ENCODE measurements at regions not wholly inside any gene's neighbourhood (a gene's known extent, or its start where the extent isn't known, plus 50 kb on each side); places are given as distances from the start of the nearest gene placed in this dataset.

- no peak overlapping the region for H3K9ac ChIP-seq (ENCODE audit: low read length)
- no peak overlapping the region for H2AFZ ChIP-seq (ENCODE audit: low read length)
- no peaks in the 10 kb centered on the region for H3K79me2 ChIP-seq (ENCODE audit: insufficient read depth, low read length)
- no peak overlapping the region for H3K4me3 ChIP-seq (ENCODE audit: low read depth, low read length, poor library complexity, severe bottlenecking)
- no peaks in the 10 kb centered on the region; the same call in 1 of the 2 replicates for H3K36me3 ChIP-seq (ENCODE audit: insufficient read depth, low read length)
- H3K4me1 ChIP-seq (ENCODE audit: insufficient read depth, low read length, severe bottlenecking): no peaks in the 10 kb centered on the region
- no peak overlapping the region for H3K27ac ChIP-seq (ENCODE audit: low read depth, low read length, poor library complexity, severe bottlenecking)
- no peaks in the 10 kb centered on the region for H3K9me2 ChIP-seq (ENCODE audit: low read depth, low read length)
- no peak for TF ChIP-seq CTCF (IDR thresholded peaks at IDR 0.05; ENCODE audit: low read length)
- no peak for TF ChIP-seq EZH2 (IDR thresholded peaks at IDR 0.05; ENCODE audit: borderline replicate concordance, low read length)
- no peak overlapping the region for H3K4me2 ChIP-seq (ENCODE audit: low read length)
- no peaks in the 10 kb centered on the region for H4K20me1 ChIP-seq (ENCODE audit: insufficient read depth, low read length)
- peaks cover 4% of the 10 kb centered on the region; the same call in 1 of the 2 replicates for H3K27me3 ChIP-seq (ENCODE audit: insufficient read depth, low read length)
- peaks cover 3% of the 10 kb centered on the region; the same call in 1 of the 2 replicates for H3K9me3 ChIP-seq (ENCODE audit: low read length)
- H3F3A ChIP-seq (ENCODE audit: insufficient read depth, low read length): no peaks in the 10 kb centered on the region
Observed at GRCh38 chr15:66937588-66937987, 127.8 kb upstream of the SMAD3 start.

GRCh38 chr15:66938114-66938830 is 127.1 kb upstream of the SMAD3 start:
- H3K27me3 ChIP-seq (ENCODE audit: insufficient read depth, low read length): peaks cover 4% of the 10 kb centered on the region; the same call in 1 of the 2 replicates
- no peak overlapping the region for H3K4me2 ChIP-seq (ENCODE audit: low read length)
- TF ChIP-seq CTCF (IDR thresholded peaks at IDR 0.05; ENCODE audit: low read length) (no peak), EZH2 (IDR thresholded peaks at IDR 0.05; ENCODE audit: borderline replicate concordance, low read length) (no peak)
- H3K9ac ChIP-seq (ENCODE audit: low read length): no peak overlapping the region
- no peaks in the 10 kb centered on the region for H3K79me2 ChIP-seq (ENCODE audit: insufficient read depth, low read length)
- no peaks in the 10 kb centered on the region for H4K20me1 ChIP-seq (ENCODE audit: insufficient read depth, low read length)
- no peaks in the 10 kb centered on the region; the same call in 1 of the 2 replicates for H3K36me3 ChIP-seq (ENCODE audit: insufficient read depth, low read length)
- H3K9me2 ChIP-seq (ENCODE audit: low read depth, low read length): no peaks in the 10 kb centered on the region
- H2AFZ ChIP-seq (ENCODE audit: low read length): no peak overlapping the region
- no peak overlapping the region for H3K4me3 ChIP-seq (ENCODE audit: low read depth, low read length, poor library complexity, severe bottlenecking)
- H3K9me3 ChIP-seq (ENCODE audit: low read length): peaks cover 3% of the 10 kb centered on the region; the same call in 1 of the 2 replicates
- H3F3A ChIP-seq (ENCODE audit: insufficient read depth, low read length): no peaks in the 10 kb centered on the region
- H3K27ac ChIP-seq (ENCODE audit: low read depth, low read length, poor library complexity, severe bottlenecking): no peak overlapping the region
- H3K4me1 ChIP-seq (ENCODE audit: insufficient read depth, low read length, severe bottlenecking): no peaks in the 10 kb centered on the region

- Histone ChIP-seq H3F3A (ENCODE audit: insufficient read depth, low read length) (no peaks in the 10 kb centered on the region), H3K4me1 (ENCODE audit: insufficient read depth, low read length, severe bottlenecking) (peaks cover 6% of the 10 kb centered on the region), H3K4me3 (ENCODE audit: low read depth, low read length, poor library complexity, severe bottlenecking) (no peak overlapping the region), H3K27ac (ENCODE audit: low read depth, low read length, poor library complexity, severe bottlenecking) (no peak overlapping the region), H3K9me3 (ENCODE audit: low read length) (peaks cover 3% of the 10 kb centered on the region; the same call in 1 of the 2 replicates), H3K36me3 (ENCODE audit: insufficient read depth, low read length) (no peaks in the 10 kb centered on the region; the same call in 1 of the 2 replicates), H4K20me1 (ENCODE audit: insufficient read depth, low read length) (no peaks in the 10 kb centered on the region), H3K27me3 (ENCODE audit: insufficient read depth, low read length) (peaks cover under 1% of the 10 kb centered on the region; the same call in 1 of the 2 replicates), H2AFZ (ENCODE audit: low read length) (no peak overlapping the region), H3K79me2 (ENCODE audit: insufficient read depth, low read length) (no peaks in the 10 kb centered on the region), H3K4me2 (ENCODE audit: low read length) (no peak overlapping the region), H3K9me2 (ENCODE audit: low read depth, low read length) (no peaks in the 10 kb centered on the region), H3K9ac (ENCODE audit: low read length) (no peak overlapping the region)
- TF ChIP-seq CTCF (IDR thresholded peaks at IDR 0.05; ENCODE audit: low read length): no peak
- TF ChIP-seq EZH2 (IDR thresholded peaks at IDR 0.05; ENCODE audit: borderline replicate concordance, low read length): no peak
Observed at GRCh38 chr15:66939016-66939415, 126.4 kb upstream of the SMAD3 start.
